MM.1S (cell line): ENCODE measurements at regions not wholly inside any gene's neighbourhood (a gene's known extent, or its start where the extent isn't known, plus 50 kb on each side); places are given as distances from the start of the nearest gene placed in this dataset.

ENCODE experiments used
- DNase-seq: peaks from one replicate; pipeline ENCODE4 v3.0.0-alpha.2; 2015
- H2AFZ ChIP-seq: fragments of 300-600 bp; sonication (generic); 2 replicates; pipeline ENCODE4 v1.6.0; 2016; ENCODE audit warnings: antibody characterized with exemption, low read length
- H3F3A ChIP-seq: fragments of 300-600 bp; sonication (generic); 2 replicates; pipeline ENCODE4 v1.6.1; 2016; ENCODE audit warnings: mild to moderate bottlenecking, antibody characterized with exemption, low read length, moderate library complexity, mixed read lengths; ENCODE audit not compliant: insufficient read depth
- H3K27ac ChIP-seq: fragments of 300-600 bp; sonication (generic); 2 replicates; pipeline ENCODE4 v1.5.1; 2016; ENCODE audit warnings: mild to moderate bottlenecking, low read length
- H3K27me3 ChIP-seq: fragments of 300-600 bp; sonication (generic); replicated peaks from 2 replicates; pipeline ENCODE4 v1.6.0; 2016; ENCODE audit warnings: low read length; ENCODE audit not compliant: insufficient read depth
- H3K36me3 ChIP-seq: fragments of 300-600 bp; sonication (generic); replicated peaks from 2 replicates; pipeline ENCODE4 v1.6.1; 2016; ENCODE audit warnings: mild to moderate bottlenecking, low read length, mixed read lengths; ENCODE audit not compliant: insufficient read depth
- H3K4me1 ChIP-seq: fragments of 300-600 bp; sonication (generic); 2 replicates; pipeline ENCODE4 v1.6.1; 2016; ENCODE audit warnings: low read length, mixed read lengths
- H3K4me2 ChIP-seq: fragments of 300-600 bp; sonication (generic); 2 replicates; pipeline ENCODE4 v1.6.0; 2016; ENCODE audit warnings: low read depth, low read length
- H3K4me3 ChIP-seq: fragments of 300-600 bp; sonication (generic); 2 replicates; pipeline ENCODE4 v1.5.1; 2016; ENCODE audit warnings: low read length, mixed read lengths
- H3K79me2 ChIP-seq: fragments of 300-600 bp; sonication (generic); 2 replicates; pipeline ENCODE4 v1.6.1; 2016; ENCODE audit warnings: mixed run types, low read length, mixed read lengths
- H3K9ac ChIP-seq: fragments of 300-600 bp; sonication (generic); 2 replicates; pipeline ENCODE4 v1.6.1; 2016; ENCODE audit warnings: low read length, mixed read lengths
- H3K9me2 ChIP-seq: fragments of 300-600 bp; sonication (generic); replicated peaks from 2 replicates; pipeline ENCODE4 v1.6.1; 2016; ENCODE audit warnings: mild to moderate bottlenecking, low read length, mixed read lengths; ENCODE audit not compliant: insufficient read depth
- H3K9me3 ChIP-seq: fragments of 300-600 bp; sonication (generic); replicated peaks from 2 replicates; pipeline ENCODE4 v1.6.1; 2016; ENCODE audit warnings: mild to moderate bottlenecking, low read length, mixed read lengths; ENCODE audit not compliant: insufficient read depth
- H4K20me1 ChIP-seq: fragments of 300-600 bp; sonication (generic); 2 replicates; pipeline ENCODE4 v1.6.1; 2016; ENCODE audit warnings: mild to moderate bottlenecking, low read length, moderate library complexity, mixed read lengths; ENCODE audit not compliant: insufficient read depth
- EZH2 ChIP-seq: fragments of 300-600 bp; sonication (generic); optimal IDR thresholded peaks from 2 replicates; pipeline ENCODE3; 2017; ENCODE audit warnings: low read depth, mild to moderate bottlenecking, antibody characterized with exemption, low read length, mixed read lengths
- EZH2phosphoT487 ChIP-seq: fragments of 300-600 bp; sonication (generic); IDR thresholded peaks from 2 replicates; pipeline ENCODE4 v1.6.1; 2018; ENCODE audit warnings: antibody characterized with exemption, low read length
- TF ChIP-seq, protein P1 (sequence below): fragments of 300-600 bp; sonication (generic); IDR thresholded peaks from 2 replicates; pipeline ENCODE4 v1.5.1; 2016; ENCODE audit warnings: antibody characterized with exemption, low read length, mixed read lengths

DNA sequence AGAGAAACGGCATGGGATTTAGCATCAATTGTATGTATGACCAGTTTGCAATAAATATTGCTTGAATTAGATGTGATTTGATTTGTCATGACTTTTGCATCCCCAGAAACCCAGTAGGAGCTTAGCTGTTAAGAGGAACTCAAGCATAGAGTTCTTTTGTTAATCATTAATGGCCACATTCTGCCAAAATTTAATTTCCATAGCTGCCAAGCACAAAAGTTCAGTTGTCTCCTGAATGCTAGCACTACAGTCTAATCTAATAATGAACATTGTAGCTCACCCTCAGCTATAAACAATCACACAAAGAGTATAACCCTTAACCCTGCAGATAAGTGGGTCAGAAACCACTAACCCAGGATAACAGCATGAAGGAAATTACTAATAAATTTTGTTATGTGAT lies 169.8 kb upstream of the GRAMD2B start:
- no peak overlapping the region for H3K4me2 ChIP-seq
- no peak overlapping the region for H3K9ac ChIP-seq
- no peaks in the 10 kb centered on the region for H3K36me3 ChIP-seq
- TF ChIP-seq EZH2 = no peak
- TF ChIP-seq, protein P1, sequence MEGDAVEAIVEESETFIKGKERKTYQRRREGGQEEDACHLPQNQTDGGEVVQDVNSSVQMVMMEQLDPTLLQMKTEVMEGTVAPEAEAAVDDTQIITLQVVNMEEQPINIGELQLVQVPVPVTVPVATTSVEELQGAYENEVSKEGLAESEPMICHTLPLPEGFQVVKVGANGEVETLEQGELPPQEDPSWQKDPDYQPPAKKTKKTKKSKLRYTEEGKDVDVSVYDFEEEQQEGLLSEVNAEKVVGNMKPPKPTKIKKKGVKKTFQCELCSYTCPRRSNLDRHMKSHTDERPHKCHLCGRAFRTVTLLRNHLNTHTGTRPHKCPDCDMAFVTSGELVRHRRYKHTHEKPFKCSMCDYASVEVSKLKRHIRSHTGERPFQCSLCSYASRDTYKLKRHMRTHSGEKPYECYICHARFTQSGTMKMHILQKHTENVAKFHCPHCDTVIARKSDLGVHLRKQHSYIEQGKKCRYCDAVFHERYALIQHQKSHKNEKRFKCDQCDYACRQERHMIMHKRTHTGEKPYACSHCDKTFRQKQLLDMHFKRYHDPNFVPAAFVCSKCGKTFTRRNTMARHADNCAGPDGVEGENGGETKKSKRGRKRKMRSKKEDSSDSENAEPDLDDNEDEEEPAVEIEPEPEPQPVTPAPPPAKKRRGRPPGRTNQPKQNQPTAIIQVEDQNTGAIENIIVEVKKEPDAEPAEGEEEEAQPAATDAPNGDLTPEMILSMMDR = no peak
- TF ChIP-seq EZH2phosphoT487 = no peak
- no peak for DNase-seq
- no peaks in the 10 kb centered on the region for H3K4me1 ChIP-seq
- no peaks in the 10 kb centered on the region for H3K9me3 ChIP-seq
- H2AFZ ChIP-seq = no peak overlapping the region
- H3K27me3 ChIP-seq = no peaks in the 10 kb centered on the region
- no peaks in the 10 kb centered on the region for H3K79me2 ChIP-seq
- H3K9me2 ChIP-seq = no peaks in the 10 kb centered on the region
- no peaks in the 10 kb centered on the region for H3F3A ChIP-seq
- H4K20me1 ChIP-seq = no peaks in the 10 kb centered on the region
- no peak overlapping the region for H3K4me3 ChIP-seq
- H3K27ac ChIP-seq = no peak overlapping the region

DNA sequence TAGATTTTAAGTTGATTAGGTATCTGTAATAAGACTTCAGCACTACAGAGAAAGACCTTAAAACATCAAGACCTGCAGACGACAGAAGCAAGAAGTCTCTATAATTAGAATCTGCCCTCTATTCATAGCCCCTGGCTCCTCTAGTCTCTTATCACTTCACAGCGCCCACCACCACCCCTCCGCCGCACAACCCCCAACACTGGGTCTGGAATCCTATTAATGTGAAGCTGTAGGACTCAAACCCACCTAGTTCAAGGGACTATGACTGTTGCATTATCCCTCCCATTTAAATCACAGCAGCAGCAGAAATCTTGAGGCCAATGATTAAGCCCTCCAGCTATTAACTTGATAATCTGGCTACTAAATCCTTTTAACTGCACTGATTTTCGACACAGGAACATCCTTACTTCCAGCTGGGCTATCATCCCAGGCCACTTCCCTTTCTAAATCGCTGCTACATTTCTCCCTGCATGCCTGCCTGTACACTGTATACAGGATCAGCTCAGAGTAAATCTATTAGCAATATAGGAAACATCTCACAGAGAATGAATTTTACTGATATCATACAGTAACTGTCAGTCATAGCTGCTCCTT lies 159.5 kb upstream of the GRAMD2B start:
- TF ChIP-seq EZH2 (no peak), EZH2phosphoT487 (no peak)
- TF ChIP-seq, protein P1 = no peak
- H3K9me3 ChIP-seq = no peaks in the 10 kb centered on the region
- no peak for DNase-seq
- H2AFZ ChIP-seq = no peak overlapping the region
- H3K27ac ChIP-seq = no peak overlapping the region
- H3K4me1 ChIP-seq = no peaks in the 10 kb centered on the region
- no peak overlapping the region for H3K4me3 ChIP-seq
- no peaks in the 10 kb centered on the region for H3K79me2 ChIP-seq
- no peaks in the 10 kb centered on the region for H3F3A ChIP-seq
- H3K4me2 ChIP-seq = no peak overlapping the region
- no peaks in the 10 kb centered on the region for H3K36me3 ChIP-seq
- no peak overlapping the region for H3K9ac ChIP-seq
- no peaks in the 10 kb centered on the region for H3K9me2 ChIP-seq
- no peaks in the 10 kb centered on the region for H3K27me3 ChIP-seq
- no peaks in the 10 kb centered on the region for H4K20me1 ChIP-seq

DNA sequence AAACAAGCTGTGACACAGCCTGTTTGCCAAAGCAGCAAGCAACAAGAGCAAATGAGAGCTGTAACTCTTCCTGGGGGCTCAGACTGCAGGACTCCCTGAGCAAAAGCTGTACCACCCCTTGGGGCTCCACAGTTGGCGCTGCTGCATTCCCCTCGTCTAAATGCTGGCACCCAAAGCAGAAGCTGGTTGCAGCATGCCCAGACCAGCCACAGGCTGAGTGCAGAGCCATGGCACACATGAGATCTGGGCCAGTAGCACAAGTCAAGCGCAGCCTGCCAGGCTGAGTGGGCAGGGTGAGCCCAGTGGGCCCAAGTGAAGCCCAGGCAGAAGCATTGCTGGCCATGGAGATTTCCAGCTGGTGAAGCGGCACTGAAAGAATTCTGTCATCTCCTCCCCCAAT lies 157.3 kb upstream of the GRAMD2B start:
- no peak for DNase-seq
- H3K4me2 ChIP-seq = no peak overlapping the region
- H3K9ac ChIP-seq = no peak overlapping the region
- H3F3A ChIP-seq = no peaks in the 10 kb centered on the region
- no peaks in the 10 kb centered on the region for H3K9me3 ChIP-seq
- H3K36me3 ChIP-seq = no peaks in the 10 kb centered on the region
- H3K27me3 ChIP-seq = no peaks in the 10 kb centered on the region
- no peaks in the 10 kb centered on the region for H4K20me1 ChIP-seq
- TF ChIP-seq EZH2phosphoT487 (no peak), EZH2 (no peak)
- TF ChIP-seq, protein P1 = no peak
- H2AFZ ChIP-seq = no peak overlapping the region
- no peak overlapping the region for H3K27ac ChIP-seq
- no peaks in the 10 kb centered on the region for H3K79me2 ChIP-seq
- no peaks in the 10 kb centered on the region for H3K9me2 ChIP-seq
- no peaks in the 10 kb centered on the region for H3K4me1 ChIP-seq
- no peak overlapping the region for H3K4me3 ChIP-seq
